NCI-H2227 treated with DMSO at 0.1 percent for 48 hours (cell line): ENCODE measurements at regions not wholly inside any gene's neighbourhood (a gene's known extent, or its start where the extent isn't known, plus 50 kb on each side); places are given as distances from the start of the nearest gene placed in this dataset.
"Not testable (repeated sequence)": the region's sequence is repeated elsewhere in the genome, so short reads cannot be mapped to it uniquely, and the experiment has no call there.

Experiments used
- DNase-seq: peaks from one replicate; lab custom pipeline; 2025; lab: John Stamatoyannopoulos, UW

- no peak for DNase-seq
These were observed 118.8 kb upstream of the GALNT15 start for GRCh38 chr3:16055606-16056211.

GRCh38 chr3:16056217-16056616 lies 118.3 kb upstream of the GALNT15 start:
- no peak for DNase-seq

DNA sequence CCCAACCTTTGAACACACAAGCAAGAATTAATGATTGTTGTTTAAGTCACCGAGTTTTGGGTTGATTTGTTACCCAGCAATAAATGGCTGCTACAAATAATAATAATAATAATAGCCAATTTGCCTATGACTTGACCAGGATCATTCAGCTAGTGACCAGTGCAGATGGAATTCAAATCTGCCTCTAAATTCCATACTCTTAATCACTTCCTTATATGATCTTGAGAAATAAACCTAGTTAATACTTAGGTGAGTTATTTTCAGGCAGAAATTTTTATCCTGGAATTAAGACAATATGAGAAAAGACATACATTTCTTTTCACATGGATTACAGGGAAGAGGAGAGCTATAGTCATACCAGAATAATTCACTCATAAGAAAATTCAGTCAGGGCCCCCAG lies 116.0 kb upstream of the GALNT15 start:
- DNase-seq = no peak

DNA sequence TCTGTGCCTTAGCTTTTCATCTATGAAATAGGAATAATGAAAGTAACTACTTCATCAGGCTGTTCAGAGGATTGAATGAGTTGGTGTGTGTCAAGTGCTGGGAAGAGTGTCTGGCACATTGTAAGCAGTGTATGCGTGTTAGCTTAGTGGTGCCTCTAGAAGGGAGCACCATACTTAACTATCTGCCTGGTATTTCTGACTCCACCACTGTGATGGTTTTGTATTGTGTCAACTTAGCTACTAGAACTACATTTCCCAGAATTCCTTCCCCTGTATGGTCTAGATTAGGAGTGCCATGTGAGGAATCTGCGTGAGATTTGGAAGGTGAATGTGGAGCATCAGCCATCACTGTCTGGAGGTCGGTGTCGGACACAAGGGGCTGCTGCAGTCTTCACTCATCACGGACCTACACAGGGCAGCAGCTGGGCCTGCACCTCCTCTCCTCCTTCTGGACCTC lies 115.4 kb upstream of the GALNT15 start:
- DNase-seq = no peak

DNA sequence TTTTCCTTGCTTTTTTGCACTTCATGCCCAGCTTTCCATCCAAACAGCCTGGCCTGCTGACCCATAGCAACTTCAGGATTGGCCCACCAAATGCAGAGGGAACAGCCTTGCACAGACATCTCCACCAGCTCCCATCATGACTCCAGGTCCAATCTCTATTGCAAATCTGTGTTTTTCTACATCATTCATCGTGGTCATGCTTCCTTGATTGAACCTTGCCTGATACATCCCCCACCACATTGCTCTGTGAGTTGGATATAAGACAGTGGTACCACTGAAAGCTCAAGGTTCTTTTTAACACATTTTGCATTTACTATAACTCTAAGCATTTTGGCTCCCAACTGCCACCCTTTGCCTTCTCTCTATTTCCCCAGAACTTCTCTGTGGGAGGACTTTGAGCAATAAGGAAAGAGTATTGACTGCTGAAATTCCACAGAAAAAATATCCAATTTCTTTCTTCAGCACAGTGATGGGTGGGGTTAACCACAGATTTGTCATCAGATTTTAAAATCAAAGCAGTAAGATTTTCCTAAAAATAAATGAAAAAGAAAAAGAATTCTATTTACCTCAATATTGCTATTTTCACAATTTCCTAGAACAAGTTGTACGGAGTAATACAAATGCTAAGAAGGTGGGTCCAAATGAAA lies 114.6 kb upstream of the GALNT15 start:
- no peak for DNase-seq

DNA sequence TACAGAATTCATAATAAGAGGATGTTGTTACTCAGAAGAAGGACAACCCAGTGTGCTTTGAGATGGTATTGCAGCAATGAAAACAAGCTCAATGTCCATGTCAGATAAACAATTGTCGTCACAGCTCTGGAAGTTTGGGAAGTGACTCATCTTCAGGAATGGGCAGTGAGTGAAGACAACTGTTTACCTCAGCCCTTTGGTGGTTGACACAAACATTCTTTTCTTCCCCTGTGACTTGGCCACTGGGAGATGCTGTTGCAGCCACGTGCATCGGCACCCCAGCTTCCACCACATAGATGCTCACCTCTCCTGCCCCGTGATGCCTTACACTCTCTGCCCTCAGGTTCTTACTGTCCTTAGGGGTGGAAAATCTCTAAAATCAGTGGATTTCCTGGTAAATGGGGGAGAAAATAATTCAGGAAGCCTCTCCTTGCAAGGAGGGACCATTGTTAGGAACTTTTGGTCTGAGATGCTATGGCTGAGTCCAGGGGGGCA lies 114.1 kb upstream of the GALNT15 start:
- no peak for DNase-seq

GRCh38 chr3:16060945-16061344 lies 113.5 kb upstream of the GALNT15 start:
- DNase-seq = no peak

DNA sequence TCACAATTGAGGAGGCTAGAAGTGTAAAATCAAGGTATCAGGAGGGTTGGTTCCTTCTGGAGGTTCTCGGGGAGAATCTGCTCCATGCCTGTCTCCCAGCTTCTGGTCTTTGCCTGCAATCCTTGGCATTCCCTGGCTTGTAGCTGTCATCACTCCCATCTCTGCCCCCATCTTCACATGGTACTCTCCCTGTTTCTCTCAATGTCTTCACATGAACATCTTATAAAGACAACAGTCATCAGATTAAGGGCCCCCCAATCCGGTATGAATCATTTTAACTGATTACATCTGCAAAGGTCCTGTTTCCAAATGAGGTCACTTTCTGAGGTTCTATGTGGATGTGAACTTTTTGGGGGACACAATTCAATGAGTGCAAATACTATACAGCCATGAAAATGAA lies 113.0 kb upstream of the GALNT15 start:
- DNase-seq = no peak

DNA sequence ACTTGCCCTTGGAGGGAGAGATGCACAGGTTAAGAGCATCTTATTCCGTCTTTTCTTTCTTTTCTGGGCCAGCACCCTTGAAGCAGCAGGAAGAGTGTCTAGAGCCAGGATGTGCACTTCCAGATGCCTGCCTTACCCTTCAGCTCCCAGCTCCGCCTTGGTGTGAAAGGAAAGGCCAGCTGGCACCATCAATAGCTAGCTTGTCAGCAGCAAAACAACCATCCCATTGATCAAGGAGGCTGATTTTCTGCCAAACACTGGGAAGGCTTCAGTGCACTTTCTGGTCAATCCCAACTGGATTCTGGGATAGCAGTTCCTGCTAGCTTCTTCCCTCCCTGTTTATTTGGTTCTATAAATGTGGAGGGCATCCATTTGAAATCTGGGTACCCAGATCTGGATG lies 110.9 kb upstream of the GALNT15 start:
- DNase-seq = no peak

DNA sequence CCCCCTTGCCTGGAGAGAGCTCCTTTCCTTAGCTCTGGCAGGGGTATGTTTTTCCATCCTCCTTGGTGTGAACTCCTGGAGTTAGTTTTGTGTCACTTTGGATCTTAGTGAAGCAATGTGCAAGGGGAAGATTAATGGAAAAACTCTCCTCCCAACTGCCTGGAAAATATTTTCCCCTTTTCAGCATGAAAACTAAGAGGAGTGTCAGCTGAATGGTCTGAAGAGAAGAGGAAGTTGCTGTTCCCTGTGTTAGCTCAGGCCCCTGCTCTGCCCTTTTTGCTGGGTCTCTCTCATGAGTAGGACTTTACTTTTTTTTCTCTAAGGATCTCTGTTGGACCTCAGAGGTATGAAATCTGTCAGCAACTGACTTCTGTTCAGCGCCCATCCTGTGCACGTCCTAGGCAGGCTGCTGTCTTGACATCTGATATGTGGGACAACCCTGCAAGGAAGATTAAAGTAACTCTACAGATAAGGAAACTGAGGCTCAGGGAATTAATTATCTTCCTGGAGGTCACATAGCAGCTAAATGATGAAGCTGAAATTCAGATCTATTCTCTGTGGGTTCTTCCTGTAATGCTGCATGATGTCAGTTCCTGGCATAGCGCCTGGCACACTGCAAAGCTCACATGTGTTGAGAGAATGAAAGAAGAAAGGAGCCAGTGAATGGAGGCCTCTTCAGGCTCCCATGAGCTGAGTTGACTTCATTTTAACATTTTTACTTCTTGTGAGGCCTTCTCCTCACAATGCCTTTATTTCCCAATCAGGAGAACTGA lies 109.7 kb upstream of the GALNT15 start:
- DNase-seq = no peak

GRCh38 chr3:16066545-16066944 lies 107.9 kb upstream of the GALNT15 start:
- no peak for DNase-seq

DNA sequence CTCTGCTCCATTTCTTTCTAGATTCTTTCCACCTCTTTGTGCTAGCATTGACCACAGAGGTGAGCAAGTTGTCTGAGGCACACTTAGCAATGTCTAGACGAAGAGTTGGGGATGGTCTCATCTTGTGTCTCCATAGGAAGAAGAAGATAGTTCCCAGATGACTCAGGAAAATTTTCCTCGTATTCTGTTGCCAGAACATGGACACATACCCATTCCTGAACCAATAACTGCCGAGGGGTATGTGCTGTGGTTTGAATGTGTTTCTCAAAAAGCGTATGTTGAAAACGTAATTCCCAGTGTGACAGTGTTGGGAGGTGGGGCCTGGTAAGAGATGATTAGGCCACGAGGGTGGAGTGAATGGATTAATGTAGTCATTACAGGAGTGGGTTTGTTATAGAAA lies 107.5 kb upstream of the GALNT15 start:
- no peak for DNase-seq

- no peak for DNase-seq
These were observed 106.5 kb upstream of the GALNT15 start for GRCh38 chr3:16067837-16068471.

GRCh38 chr3:16069149-16069922 lies 105.1 kb upstream of the GALNT15 start:
- no peak for DNase-seq

DNA sequence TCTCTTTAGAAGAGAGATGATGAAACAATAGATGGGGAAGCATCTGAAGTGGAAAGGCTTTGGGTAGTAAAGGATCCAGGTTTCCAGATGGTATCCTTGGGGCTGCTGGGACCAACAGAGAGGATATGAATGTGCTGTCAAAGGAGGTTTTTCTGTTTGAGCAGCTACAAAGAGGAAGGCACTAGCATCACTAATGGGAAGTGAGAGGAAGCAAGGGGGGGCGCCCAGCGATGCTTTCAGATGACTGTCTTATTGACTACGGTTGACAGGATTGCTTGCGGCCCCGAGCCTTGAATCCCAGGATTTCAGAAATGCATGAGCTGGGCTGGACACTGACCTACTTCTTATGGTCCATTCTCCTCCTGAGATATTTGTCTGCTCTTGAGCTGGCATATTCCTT lies 103.8 kb upstream of the GALNT15 start:
- DNase-seq = no peak

DNA sequence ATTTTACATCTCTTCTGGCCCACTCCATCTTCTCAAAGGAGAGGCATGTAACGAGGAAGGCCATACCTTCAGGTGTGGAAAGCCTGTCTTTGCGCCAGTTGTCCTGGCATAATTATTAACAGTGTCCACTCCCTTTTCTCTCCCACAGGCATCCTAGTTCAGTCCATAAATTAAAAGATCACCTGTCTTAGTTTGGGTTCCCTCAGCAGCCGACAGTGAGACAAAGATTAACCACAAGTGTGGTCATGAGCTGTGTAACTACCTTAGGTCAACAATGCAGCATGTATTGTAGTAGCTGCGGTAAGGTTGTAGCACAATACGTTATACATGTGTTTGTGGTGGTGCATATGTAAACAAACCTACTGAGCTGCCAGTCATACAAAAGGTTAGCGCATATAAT lies 103.3 kb upstream of the GALNT15 start:
- DNase-seq = no peak

- DNase-seq = no peak
These were observed 101.9 kb upstream of the GALNT15 start for GRCh38 chr3:16072420-16073110.

- DNase-seq = no peak
These were observed 101.3 kb upstream of the GALNT15 start for GRCh38 chr3:16073203-16073602.

GRCh38 chr3:16073990-16074671 lies 100.3 kb upstream of the GALNT15 start:
- DNase-seq = not testable (repeated sequence)

- DNase-seq = no peak
These were observed 98.8 kb upstream of the GALNT15 start for GRCh38 chr3:16075647-16076046.

DNA sequence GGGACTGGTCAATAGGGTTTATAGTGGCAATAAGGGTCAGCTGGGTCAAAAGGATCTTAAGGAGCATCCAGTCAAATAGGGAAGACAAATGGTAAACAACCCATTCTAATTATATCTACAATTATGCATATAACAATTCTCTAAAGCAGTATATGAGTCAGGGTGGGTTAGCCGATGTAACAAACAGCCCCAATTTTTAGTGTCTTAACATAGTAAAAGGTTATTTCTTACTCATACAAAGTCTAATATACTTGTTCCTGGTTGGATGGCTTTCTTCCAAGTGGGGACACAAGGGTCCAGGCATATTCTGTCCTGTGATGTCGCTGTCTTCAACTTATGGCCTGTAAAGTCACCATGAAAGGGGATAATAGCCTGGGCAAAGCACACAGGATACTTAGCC lies 97.9 kb upstream of the GALNT15 start:
- DNase-seq = no peak
